Fibroblast of lung (primary cell): ENCODE measurements at regions not wholly inside any gene's neighbourhood (a gene's known extent, or its start where the extent isn't known, plus 50 kb on each side); places are given as distances from the start of the nearest gene placed in this dataset.
"Not testable (repeated sequence)": the region's sequence is repeated elsewhere in the genome, so short reads cannot be mapped to it uniquely, and the experiment has no call there.

Experiments
- DNase-seq, 2 donors: peaks; one replicate each; pipeline versions ENCODE4 v3.0.0 to v3.0.0-alpha.2; 2010; ENCODE audit warnings: low read depth in 2 of 2
- H2AFZ ChIP-seq: 2 replicates; pipeline ENCODE4 v1.5.1; 2012; ENCODE audit warnings: low read length, control low read depth, inconsistent platforms
- H3K27ac ChIP-seq: 2 replicates; pipeline ENCODE4 v1.5.1; 2011; ENCODE audit warnings: low read length, control low read depth; ENCODE audit not compliant: insufficient read depth
- H3K27me3 ChIP-seq: 2 replicates; pipeline ENCODE4 v1.5.1; 2011; ENCODE audit warnings: mild to moderate bottlenecking, low read length; ENCODE audit not compliant: control insufficient read depth, insufficient read depth
- H3K36me3 ChIP-seq: 2 replicates; pipeline ENCODE4 v1.5.1; 2011; ENCODE audit warnings: low read length; ENCODE audit not compliant: control insufficient read depth, insufficient read depth
- H3K4me1 ChIP-seq: 2 replicates; pipeline ENCODE4 v1.5.1; 2011; ENCODE audit warnings: low read length; ENCODE audit not compliant: control insufficient read depth, insufficient read depth; ENCODE audit errors: extremely low read depth
- H3K4me2 ChIP-seq: 2 replicates; pipeline ENCODE4 v1.5.1; 2011; ENCODE audit warnings: low read length, control low read depth; ENCODE audit not compliant: insufficient read depth; ENCODE audit errors: extremely low read depth
- H3K4me3 ChIP-seq, 4 experiments: fragments of 200-600 bp in 1 of 4; sonication (generic) in 1 of 4; replicated peaks in 1 of 4; 2 replicates each; pipeline ENCODE4 v1.5.1; 2011 to 2016; ENCODE audit warnings: low read length in 4 of 4, low read depth in 3 of 4, mild to moderate bottlenecking in 3 of 4, control low read depth in 2 of 4, inconsistent platforms in 1 of 4, mixed read lengths in 1 of 4; ENCODE audit not compliant: insufficient read depth in 1 of 4; ENCODE audit errors: control extremely low read depth in 1 of 4
- H3K79me2 ChIP-seq: 2 replicates; pipeline ENCODE4 v1.5.1; 2012; ENCODE audit warnings: mild to moderate bottlenecking, low read length, inconsistent platforms; ENCODE audit not compliant: control insufficient read depth, insufficient read depth
- H3K9ac ChIP-seq: 2 replicates; pipeline ENCODE4 v1.5.1; 2011; ENCODE audit warnings: mild to moderate bottlenecking, low read length, control low read depth; ENCODE audit not compliant: insufficient read depth
- H3K9me3 ChIP-seq: 2 replicates; pipeline ENCODE4 v1.5.1; 2012; ENCODE audit warnings: low read depth, low read length; ENCODE audit not compliant: control insufficient read depth, insufficient read depth
- H4K20me1 ChIP-seq: 2 replicates; pipeline ENCODE4 v1.5.1; 2011; ENCODE audit warnings: low read length; ENCODE audit not compliant: control insufficient read depth, insufficient read depth; ENCODE audit errors: extremely low read depth
- EZH2 ChIP-seq: IDR thresholded peaks from 2 replicates; pipeline ENCODE4 v1.5.1; 2012; ENCODE audit warnings: low read length, control low read depth, mild to moderate bottlenecking; ENCODE audit errors: missing control alignments
- TF ChIP-seq, protein P1 (sequence below), 2 donors: IDR thresholded peaks in 1 of 2; conservative IDR thresholded peaks in 1 of 2; 1 replicate in 1 of 2; 2 replicates in 1 of 2; pipeline ENCODE4 v1.5.1; 2011 to 2012; ENCODE audit warnings: low read length in 2 of 2, control low read depth in 1 of 2, inconsistent platforms in 1 of 2, low read depth in 1 of 2, mild to moderate bottlenecking in 1 of 2

DNA sequence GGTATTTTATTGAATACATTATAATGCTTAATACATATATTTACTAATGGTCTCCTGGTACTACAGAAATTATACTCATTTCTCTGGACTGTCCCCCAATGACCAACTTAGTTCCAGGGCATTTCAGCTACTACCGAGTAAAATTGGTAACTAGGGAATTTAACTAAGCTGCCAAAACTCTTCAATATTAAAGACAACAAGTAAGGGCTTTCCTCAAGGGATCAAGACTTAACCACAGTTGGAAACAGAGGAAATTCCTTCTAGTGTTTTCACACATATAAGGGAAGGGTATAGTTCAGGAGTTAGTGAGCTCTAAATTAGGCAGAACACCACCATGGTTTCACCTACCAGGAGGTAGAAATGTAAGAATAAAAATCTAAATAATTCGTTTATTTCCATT is 357.4 kb downstream of the TBL1XR1 start:
- TF ChIP-seq EZH2: no peak
- TF ChIP-seq, protein P1, sequence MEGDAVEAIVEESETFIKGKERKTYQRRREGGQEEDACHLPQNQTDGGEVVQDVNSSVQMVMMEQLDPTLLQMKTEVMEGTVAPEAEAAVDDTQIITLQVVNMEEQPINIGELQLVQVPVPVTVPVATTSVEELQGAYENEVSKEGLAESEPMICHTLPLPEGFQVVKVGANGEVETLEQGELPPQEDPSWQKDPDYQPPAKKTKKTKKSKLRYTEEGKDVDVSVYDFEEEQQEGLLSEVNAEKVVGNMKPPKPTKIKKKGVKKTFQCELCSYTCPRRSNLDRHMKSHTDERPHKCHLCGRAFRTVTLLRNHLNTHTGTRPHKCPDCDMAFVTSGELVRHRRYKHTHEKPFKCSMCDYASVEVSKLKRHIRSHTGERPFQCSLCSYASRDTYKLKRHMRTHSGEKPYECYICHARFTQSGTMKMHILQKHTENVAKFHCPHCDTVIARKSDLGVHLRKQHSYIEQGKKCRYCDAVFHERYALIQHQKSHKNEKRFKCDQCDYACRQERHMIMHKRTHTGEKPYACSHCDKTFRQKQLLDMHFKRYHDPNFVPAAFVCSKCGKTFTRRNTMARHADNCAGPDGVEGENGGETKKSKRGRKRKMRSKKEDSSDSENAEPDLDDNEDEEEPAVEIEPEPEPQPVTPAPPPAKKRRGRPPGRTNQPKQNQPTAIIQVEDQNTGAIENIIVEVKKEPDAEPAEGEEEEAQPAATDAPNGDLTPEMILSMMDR (conservative IDR thresholded peaks at IDR 0.05 in 1 of 2, IDR thresholded peaks at IDR 0.05 in 1 of 2; ENCODE audit: low read depth in 1 of 2, low read length in 2 of 2): no peak
- H2AFZ ChIP-seq: no peak overlapping the region
- no peaks in the 10 kb centered on the region for H3K27me3 ChIP-seq
- no peaks in the 10 kb centered on the region for H3K4me1 ChIP-seq
- no peak overlapping the region for H3K9ac ChIP-seq
- H3K27ac ChIP-seq: no peak overlapping the region
- peak in 1 of 2 donors; percentile 19 for DNase-seq
- no peaks in the 10 kb centered on the region for H3K9me3 ChIP-seq
- no peaks in the 10 kb centered on the region for H3K79me2 ChIP-seq
- H3K4me3 ChIP-seq: no peak overlapping the region
- H3K36me3 ChIP-seq: no peaks in the 10 kb centered on the region
- H4K20me1 ChIP-seq: no peaks in the 10 kb centered on the region
- H3K4me2 ChIP-seq: no peak overlapping the region

DNA sequence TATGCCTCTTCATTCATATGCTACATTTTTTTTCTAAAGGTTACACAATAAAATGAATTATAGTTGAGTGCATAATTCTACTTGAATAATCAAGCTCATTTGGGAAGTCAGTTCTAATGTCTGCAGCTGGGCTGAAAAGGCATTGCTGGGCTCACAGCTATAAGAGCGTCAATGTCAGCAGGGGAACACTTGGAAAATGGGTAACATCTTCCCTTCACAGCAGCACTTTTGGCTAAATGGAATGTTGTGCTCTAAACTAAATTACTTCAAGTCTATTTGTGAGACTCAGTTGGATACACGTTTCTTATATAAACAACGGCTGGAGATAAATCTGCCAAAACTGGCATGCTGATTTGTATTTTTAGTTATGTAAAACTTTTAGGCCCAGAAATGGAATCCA is 357.8 kb downstream of the TBL1XR1 start:
- no peak overlapping the region for H3K4me2 ChIP-seq
- TF ChIP-seq EZH2: no peak

DNA sequence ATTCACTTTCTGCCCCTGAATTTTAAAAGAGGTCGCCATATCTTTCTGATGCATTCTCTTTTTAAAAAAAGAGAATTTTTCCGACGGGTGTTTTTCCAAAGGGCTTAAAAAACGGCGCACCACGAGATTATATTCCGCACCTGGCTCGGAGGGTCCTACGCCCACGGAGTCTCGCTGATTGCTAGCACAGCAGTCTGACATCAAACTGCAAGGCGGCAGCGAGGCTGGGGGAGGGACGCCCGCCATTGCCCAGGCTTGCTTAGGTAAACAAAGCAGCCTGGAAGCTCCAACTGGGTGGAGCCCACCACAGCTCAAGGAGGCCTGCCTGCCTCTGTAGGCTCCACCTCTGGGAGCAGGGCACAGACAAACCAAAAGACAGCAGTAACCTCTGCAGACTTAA is 370.0 kb downstream of the TBL1XR1 start:
- H3K4me2 ChIP-seq, DNase-seq, H2AFZ ChIP-seq, H3K79me2 ChIP-seq, H3K27me3 ChIP-seq, H3K4me3 ChIP-seq, H3K9ac ChIP-seq, H3K9me3 ChIP-seq, H3K4me1 ChIP-seq, H3K36me3 ChIP-seq, H3K27ac ChIP-seq, H4K20me1 ChIP-seq: not testable (repeated sequence)

More for the DNA sequence above, 357.8 kb downstream of the TBL1XR1 start:
- Histone ChIP-seq H3K9ac (no peak overlapping the region), H2AFZ (no peak overlapping the region), H4K20me1 (no peaks in the 10 kb centered on the region), H3K27me3 (no peaks in the 10 kb centered on the region), H3K79me2 (no peaks in the 10 kb centered on the region), H3K4me3 (no peak overlapping the region), H3K9me3 (no peaks in the 10 kb centered on the region), H3K36me3 (no peaks in the 10 kb centered on the region), H3K4me1 (no peaks in the 10 kb centered on the region), H3K27ac (no peak overlapping the region)
- DNase-seq: no peak

DNA sequence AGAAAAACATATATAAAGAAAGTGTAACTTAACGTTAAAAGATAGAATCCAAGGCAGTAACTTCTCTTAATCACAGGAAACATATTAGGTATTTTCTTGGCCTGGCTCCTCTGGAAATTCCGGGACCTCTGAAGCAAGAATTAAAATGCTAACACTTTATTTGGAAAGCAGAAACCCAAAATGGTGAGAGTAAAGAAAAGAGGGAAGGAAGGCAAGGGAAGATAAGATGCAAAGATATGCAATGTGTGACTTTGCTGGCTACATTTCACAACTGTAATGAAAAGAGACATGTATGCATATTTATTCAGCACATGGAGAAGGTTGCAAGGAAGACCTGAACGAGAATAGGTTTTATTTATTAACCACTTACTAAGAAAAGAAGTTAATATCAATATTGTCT is 372.5 kb downstream of the TBL1XR1 start:
- no peak overlapping the region for H3K9ac ChIP-seq
- H3K27ac ChIP-seq: no peak overlapping the region
- H3K36me3 ChIP-seq: no peaks in the 10 kb centered on the region
- no peak overlapping the region for H2AFZ ChIP-seq
- no peak for TF ChIP-seq EZH2
- TF ChIP-seq, protein P1 (conservative IDR thresholded peaks at IDR 0.05 in 1 of 2, IDR thresholded peaks at IDR 0.05 in 1 of 2; ENCODE audit: low read depth in 1 of 2, low read length in 2 of 2): no peak
- H3K9me3 ChIP-seq: no peaks in the 10 kb centered on the region
- no peak overlapping the region for H3K4me2 ChIP-seq
- DNase-seq: no peak
- no peaks in the 10 kb centered on the region for H3K79me2 ChIP-seq
- H3K4me3 ChIP-seq: no peak overlapping the region
- no peaks in the 10 kb centered on the region for H4K20me1 ChIP-seq
- H3K4me1 ChIP-seq: no peaks in the 10 kb centered on the region
- no peaks in the 10 kb centered on the region for H3K27me3 ChIP-seq
